Heart left ventricle (tissue), 16 donors: ENCODE measurements at regions not wholly inside any gene's neighbourhood (a gene's known extent, or its start where the extent isn't known, plus 50 kb on each side); places are given as distances from the start of the nearest gene placed in this dataset.

Source experiments
- ATAC-seq, 4 donors: fragments of 200-7000 bp; cut with Tn5 transposase; one replicate each; pipeline ENCODE4 v1.9.1; 2020 to 2022; ENCODE audit warnings: moderate library complexity in 4 of 4, mild to moderate bottlenecking in 3 of 4, moderate number of reproducible peaks in 1 of 4
- DNase-seq, 5 donors: peaks; one replicate each; pipeline ENCODE4 v3.0.0-alpha.2; 2020
- H3K27ac ChIP-seq, 12 donors: fragments of 200-600 bp; sonication (generic) in 4 of 12; one replicate each; pipeline versions ENCODE4 v1.5.0 to v1.8.0; 2016 to 2022; ENCODE audit warnings: mild to moderate bottlenecking in 2 of 12
- H3K27me3 ChIP-seq, 9 donors: fragments of 200-600 bp; sonication (generic) in 2 of 9; one replicate each; pipeline versions ENCODE4 v1.5.1 to v1.8.0; 2016 to 2022; ENCODE audit warnings: mild to moderate bottlenecking in 3 of 9
- H3K36me3 ChIP-seq, 9 donors: fragments of 200-600 bp; sonication (generic) in 2 of 9; one replicate each; pipeline versions ENCODE4 v1.5.0 to v1.8.0; 2018 to 2022; ENCODE audit warnings: mild to moderate bottlenecking in 2 of 9
- H3K4me1 ChIP-seq, 12 donors: fragments of 200-600 bp; sonication (generic) in 4 of 12; one replicate each; pipeline versions ENCODE4 v1.5.0 to v1.8.0; 2016 to 2022; ENCODE audit warnings: mild to moderate bottlenecking in 3 of 12
- H3K4me3 ChIP-seq, 12 donors: fragments of 200-600 bp; sonication (generic) in 4 of 12; one replicate each; pipeline versions ENCODE4 v1.5.0 to v1.8.0; 2017 to 2022; ENCODE audit warnings: mild to moderate bottlenecking in 9 of 12, moderate library complexity in 4 of 12
- H3K9me3 ChIP-seq, 12 donors: fragments of 200-600 bp; sonication (generic) in 4 of 12; one replicate each; pipeline versions ENCODE4 v1.5.0 to v1.8.0; 2016 to 2022; ENCODE audit warnings: mild to moderate bottlenecking in 1 of 12
- CTCF ChIP-seq, 12 donors: fragments of 200-600 bp; sonication (generic) in 4 of 12; IDR thresholded peaks; one replicate each; pipeline versions ENCODE4 v1.5.0 to v1.8.0; 2018 to 2022; ENCODE audit warnings: antibody characterized with exemption in 12 of 12, mild to moderate bottlenecking in 5 of 12
- POLR2A ChIP-seq, 2 donors: fragments of 450-650 bp; IDR thresholded peaks; one replicate each; pipeline ENCODE4 v1.6.1; 2017; ENCODE audit warnings: antibody characterized with exemption in 2 of 2, mild to moderate bottlenecking in 2 of 2, moderate library complexity in 2 of 2
- whole genome bisulfite sequencing, 4 donors: extraction: QIAGEN DNeasy Blood & Tissue Kit in 2 of 4; methylation state at CpG; one replicate each; pipeline versions ENCODE4 v1.1.5 to v1.1.7; 2013 to 2018; 5-methylcytosine and 5-hydroxymethylcytosine counted together
- intact Hi-C, 10 donors: fragments of 100-400 bp; cut with DNase I; formaldehyde crosslinking; loops; one replicate each; pipeline versions ENCODE4 v1.11.1 to v1.14.2; 2022
- donor health status: ischemic (EF 13 %, LVEDD 7.1; RV severe dilation, severe dysfunction).
- donor health status: healthy with polysubstance abuse.
- donor health status: DM: no; HTN: yes; CAD: no.
- donor health status: DM: no; HTN: no; CAD: no.
- donor health status: ischemic (EF 25% LVEDD 6.9; RV normal size, moderate dysfunction).
- donor health status: ischemic (EF 25% LVEDD 5.7; RV mildly dilated, moderate dysfunction).
- donor health status: healthy.
- donor health status: DM: yes; HTN: yes; CAD: no.
- donor health status: ischemic (EF 35%, LVEDD 5.7; RV mildly dilated, moderate dysfunction).
- donor health status: nonischemic (EF 11% LVEDD 7.7; RV severe dilation, severe dysfunction).
- donor health status: DM: yes; HTN: yes; CAD: no.
- donor health status: PGD.
- donor health status: ischemic (EF 29% LVEDD 5.4; RV normal size, mild dysfunction).
- donor health status: nonischemic (EF 23%, LVEDD 6.1; RV moderate dilation, normal function).

GRCh38 chr10:131810036-131810804, 90.6 kb upstream of the PPP2R2D start:
- intact Hi-C loops: no loop called here
- TF ChIP-seq POLR2A (IDR thresholded peaks at IDR 0.05) (no peak), CTCF (IDR thresholded peaks at IDR 0.05) (no peak)
- Histone ChIP-seq H3K27ac (no peak overlapping the region), H3K9me3 (no peaks in the 10 kb centered on the region), H3K27me3 (peaks cover 0 to 34% (median 9%) of the 10 kb centered on the region in 9 donors), H3K4me1 (no peaks in the 10 kb centered on the region), H3K4me3 (no peak overlapping the region), H3K36me3 (no peaks in the 10 kb centered on the region)
- 69 to 82% (median 73%) methylated on average over 13 to 16 of the region's 16 CpGs for WGBS, 4 donors
- ATAC-seq: no peak
- peak in 2 of 5 donors; percentile 8 to 54 for DNase-seq

- Histone ChIP-seq H3K4me3 (no peak overlapping the region), H3K4me1 (no peaks in the 10 kb centered on the region), H3K27ac (no peak overlapping the region), H3K9me3 (no peaks in the 10 kb centered on the region), H3K36me3 (no peaks in the 10 kb centered on the region), H3K27me3 (peaks cover 0 to 35% (median 9%) of the 10 kb centered on the region in 9 donors)
- ATAC-seq: no peak
- intact Hi-C loops: no loop called here
- TF ChIP-seq CTCF (IDR thresholded peaks at IDR 0.05) (no peak), POLR2A (IDR thresholded peaks at IDR 0.05) (no peak)
- peak in 1 of 5 donors; percentile 21 for DNase-seq
- 80 to 84% (median 83%) methylated on average over 19 to 25 of the region's 25 CpGs for WGBS, 4 donors
These were observed 89.8 kb upstream of the PPP2R2D start for GRCh38 chr10:131810805-131811629.

GRCh38 chr10:131811630-131812403, 89.0 kb upstream of the PPP2R2D start:
- peak in 2 of 5 donors; percentile 6 to 21 for DNase-seq

More at GRCh38 chr10:131811630-131812403, 89.0 kb upstream of the PPP2R2D start:
- Histone ChIP-seq H3K27ac (no peak overlapping the region), H3K9me3 (no peaks in the 10 kb centered on the region), H3K4me3 (no peak overlapping the region), H3K36me3 (no peaks in the 10 kb centered on the region), H3K4me1 (no peaks in the 10 kb centered on the region), H3K27me3 (peaks cover 0 to 35% (median 9%) of the 10 kb centered on the region in 9 donors)
- intact Hi-C loops: no loop called here
- no peak for ATAC-seq
- 83 to 88% (median 87%) methylated on average over 18 to 23 of the region's 23 CpGs for WGBS, 4 donors
- no peak for TF ChIP-seq CTCF (IDR thresholded peaks at IDR 0.05)
- no peak for TF ChIP-seq POLR2A (IDR thresholded peaks at IDR 0.05)
